ENCODE measurements at regions not wholly inside any gene's neighbourhood (a gene's known extent, or its start where the extent isn't known, plus 50 kb on each side); places are given as distances from the start of the nearest gene placed in this dataset.

- TF ChIP-seq MYPOP (CRISPR knock-in tag; IDR thresholded peaks at IDR 0.05), result no peak
- TF ChIP-seq SIN3A (IDR thresholded peaks at IDR 0.05; ENCODE audit: borderline replicate concordance, low read depth, low read length), result no peak
- no peak for TF ChIP-seq ARNT (IDR thresholded peaks at IDR 0.05)
- TF ChIP-seq PBX3 (CRISPR knock-in tag; IDR thresholded peaks at IDR 0.05; ENCODE audit: borderline replicate concordance), result no peak
- no peak for TF ChIP-seq SCMH1 (CRISPR knock-in tag; IDR thresholded peaks at IDR 0.05; ENCODE audit: borderline replicate concordance)
- TF ChIP-seq ADNP (CRISPR knock-in tag; IDR thresholded peaks at IDR 0.05), result no peak
- no peak for TF ChIP-seq SP1 (IDR thresholded peaks at IDR 0.05)
- TF ChIP-seq SP1 (CRISPR knock-in tag; IDR thresholded peaks at IDR 0.05), result no peak
- no peak for TF ChIP-seq SMAD9 (CRISPR knock-in tag; IDR thresholded peaks at IDR 0.05)
These were observed 147.9 kb upstream of the TOP1 start (continued) for GRCh38 chr20:40880729-40881109.

GRCh38 chr20:40882152-40882551 lies 146.5 kb upstream of the TOP1 start:
- intact Hi-C loops (cut with micrococcal nuclease; ENCODE audit: unreplicated experiment) (no loop called here), in situ Hi-C loops (cut with HindIII; ENCODE audit: extremely low pct_ligation_motif_present, low pct_unique_long_range_greater_than_20kb) (no loop called here)
- CTCF ChIA-PET (ENCODE audit: low intra/inter-chr PET ratio, low total read pairs), result no interaction called here
- Histone ChIP-seq H3K4me1 (ENCODE audit: insufficient read depth, low read length) (peaks cover 10% of the 10 kb centered on the region), H4K20me1 (ENCODE audit: insufficient read depth, low read length) (no peaks in the 10 kb centered on the region), H3K27me3 (ENCODE audit: control insufficient read depth in 1 of 2, insufficient read depth in 2 of 2, low read length in 2 of 2) (peaks cover 7 to 20% of the 10 kb centered on the region in 2 experiments; a peak in 3 of 5 replicates), H3K27ac (ENCODE audit: extremely low read length, insufficient read depth, low read length) (no peak overlapping the region), H2AFZ (ENCODE audit: low read length) (no peak overlapping the region), H3K79me2 (ENCODE audit: insufficient read depth, low read length) (no peaks in the 10 kb centered on the region), H3K4me2 (ENCODE audit: low read depth, low read length) (no peak overlapping the region), H3K9me3 (ENCODE audit: low read length) (no peaks in the 10 kb centered on the region), H3K4me3 (replicated peaks in 1 of 3; ENCODE audit: insufficient read depth in 1 of 3, low read depth in 2 of 3, low read length in 3 of 3) (no peak overlapping the region), H3K36me3 (replicated peaks in 1 of 2; ENCODE audit: control insufficient read depth in 1 of 2, insufficient read depth in 2 of 2, low read length in 2 of 2) (no peaks in the 10 kb centered on the region), H3K9ac (ENCODE audit: insufficient read depth, low read depth, low read length) (no peak overlapping the region)
- POLR2A ChIA-PET, result interaction anchor here (0.6 kb wide), 1 partner anchor 10 kb away, joined by 3 read pairs; no protein-coding TSS in a partner anchor
- DNase-seq (ENCODE audit: low spot score), result no peak
- ATAC-seq, result no peak
- 25% methylated on average over 4 of the region's 4 CpGs for WGBS (ENCODE audit: low lambda C conversion rate)
- no peak for FAIRE-seq
- BruUV-seq (replicated peaks), result no TSS peak
- TF ChIP-seq ZNF335 (CRISPR knock-in tag; IDR thresholded peaks at IDR 0.05) (no peak), TFAP4 (IDR thresholded peaks at IDR 0.05; ENCODE audit: borderline replicate concordance, low read depth) (no peak), SRSF1 (optimal IDR thresholded peaks at IDR 0.05; ENCODE audit: low read depth, low read length) (no peak), ZNF260 (CRISPR knock-in tag; IDR thresholded peaks at IDR 0.05; ENCODE audit: borderline replicate concordance, low read depth) (no peak), ZBTB42 (CRISPR knock-in tag; IDR thresholded peaks at IDR 0.05) (no peak), ZNF597 (CRISPR knock-in tag; IDR thresholded peaks at IDR 0.05) (no peak), MLX (CRISPR knock-in tag; IDR thresholded peaks at IDR 0.05) (no peak)
